ENCODE measurements at regions not wholly inside any gene's neighbourhood (a gene's known extent, or its start where the extent isn't known, plus 50 kb on each side); places are given as distances from the start of the nearest gene placed in this dataset.
A peak's percentile ranks its signal among the peaks of the same experiment; 100 is the strongest.

DNA sequence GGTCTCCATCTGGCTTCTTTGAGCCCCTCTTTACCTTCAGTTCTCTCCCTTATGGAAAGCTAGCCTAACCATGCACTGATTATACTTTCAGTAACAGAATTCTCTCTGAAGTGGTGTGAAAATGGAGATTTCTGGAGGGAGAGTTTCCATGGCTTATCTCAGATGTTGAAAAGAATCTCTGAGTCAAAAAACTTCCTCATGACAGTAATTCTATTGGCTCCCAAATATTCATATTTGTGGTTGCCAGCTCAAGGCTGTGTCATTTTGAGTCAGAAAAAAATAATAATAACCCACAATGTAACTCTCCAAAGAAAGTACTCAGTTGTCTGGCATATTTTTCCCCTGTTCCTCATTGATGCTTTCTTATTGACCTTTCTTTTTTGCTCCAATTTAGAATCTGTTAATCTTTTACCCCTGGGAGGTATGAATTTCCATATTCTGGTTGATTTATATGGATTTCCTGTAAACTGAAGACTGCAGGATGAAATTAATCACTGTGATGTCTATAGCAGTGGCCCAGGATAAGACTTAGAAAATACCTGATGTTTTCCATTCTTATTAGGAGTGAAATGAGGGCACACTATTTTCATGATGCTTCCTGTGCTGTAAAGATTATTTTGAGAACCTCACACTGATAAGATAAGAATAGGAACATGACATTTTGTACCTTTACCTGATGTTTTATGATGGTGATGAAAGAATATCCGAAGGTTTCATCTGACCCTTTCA, 149.5 kb upstream of the EPHA3 start:
- Histone ChIP-seq H2BK20ac (ENCODE audit: low read depth, low read length) (peak overlapping the region; percentile 97), H3K9me3 (ENCODE audit: control insufficient read depth, insufficient read depth, low read length) (no peaks in the 10 kb centered on the region), H2BK5ac (ENCODE audit: low read depth, low read length, poor library complexity, severe bottlenecking) (peak overlapping the region; percentile 86), H3K23ac (ENCODE audit: low read depth, low read length) (peak overlapping the region; percentile 78), H2AK5ac (ENCODE audit: low read depth, low read length) (no peak overlapping the region), H3K79me1 (ENCODE audit: low read depth in 1 of 2, low read length in 2 of 2) (no peaks in the 10 kb centered on the region), H2AFZ (replicated peaks; ENCODE audit: low read length, poor library complexity) (peak overlapping the region; percentile 67), H4K20me1 (ENCODE audit: insufficient read depth, low read length) (no peaks in the 10 kb centered on the region), H3K14ac (replicated peaks; ENCODE audit: low read depth, low read length) (0 out of 2 replicates have a peak overlapping the region, but pooled peaks have one; percentile 69), H3K56ac (ENCODE audit: extremely low read depth, insufficient read depth, low read length) (peak overlapping the region; percentile 86; the same call in 1 of the 2 replicates), H4K5ac (ENCODE audit: low read depth, low read length) (peak overlapping the region; percentile 99), H3K4ac (ENCODE audit: low read depth, low read length) (peak overlapping the region; percentile 83), H4K8ac (ENCODE audit: low read depth in 2 of 2, low read length in 2 of 2) (peak overlapping the region; percentile 88 to 89), H4K91ac (ENCODE audit: insufficient read depth, low read depth, low read length) (peak overlapping the region; percentile 87; the same call in 1 of the 2 replicates), H3K4me2 (ENCODE audit: low read depth, low read length) (peak overlapping the region; percentile 99), H3K4me1 (ENCODE audit: control insufficient read depth, insufficient read depth, low read length) (peaks cover 5% of the 10 kb centered on the region; the same call in 1 of the 2 replicates), H3K18ac (ENCODE audit: low read depth, low read length) (peak overlapping the region; percentile 99; the same call in 1 of the 2 replicates), H3K36me3 (ENCODE audit: control insufficient read depth, insufficient read depth, low read length) (no peaks in the 10 kb centered on the region), H3K27ac (ENCODE audit: insufficient read depth, low read length) (peak overlapping the region; percentile 86), H3K27me3 (ENCODE audit: control insufficient read depth, insufficient read depth, low read length) (no peaks in the 10 kb centered on the region), H3K4me3 (ENCODE audit: insufficient read depth, low read depth, low read length) (no peak overlapping the region), H2BK120ac (ENCODE audit: low read depth, low read length) (peak overlapping the region; percentile 96), H3K9ac (ENCODE audit: low read depth, low read length) (peak overlapping the region; percentile 59; the same call in 1 of the 2 replicates), H3K9me1 (ENCODE audit: insufficient read depth, low read length) (no peaks in the 10 kb centered on the region), H2AK9ac (replicated peaks; ENCODE audit: low read depth, low read length, poor library complexity) (no peak overlapping the region), H2BK15ac (ENCODE audit: low read depth, low read length) (peak overlapping the region; percentile 72; the same call in 1 of the 3 replicates)
- ATAC-seq (ENCODE audit: low read depth) (peak; percentile 95), DNase-seq (peak; percentile 82)
- ChIA-PET CTCF (interaction anchor here (1.0 kb wide), 1 partner anchor 10 kb away, joined by 3 read pairs; no protein-coding TSS in a partner anchor), POLR2A (ENCODE audit: unreplicated experiment) (no interaction called here)
- in situ Hi-C loops (cut with MboI; ENCODE audit: low sequenced_read_pairs) (no loop called here), dilution Hi-C loops (cut with HindIII; ENCODE audit: low sequenced_read_pairs, unreplicated experiment) (no loop called here), intact Hi-C loops (cut with micrococcal nuclease) (no loop called here)
- no CpG with 5 or more reads among the region's 1 CpG for WGBS, 2 experiments (ENCODE audit: extremely low coverage in 2 of 2, insufficient read length in 1 of 2)
- TF ChIP-seq POLR2A (IDR thresholded peaks at IDR 0.05; ENCODE audit: low read depth, low read length): no peak
- 0 out of 2 replicates have a peak, but pooled peaks have one; percentile 1 for TF ChIP-seq BHLHE40 (IDR thresholded peaks at IDR 0.05; ENCODE audit: low read depth, low read length)
- TF ChIP-seq, protein P1, sequence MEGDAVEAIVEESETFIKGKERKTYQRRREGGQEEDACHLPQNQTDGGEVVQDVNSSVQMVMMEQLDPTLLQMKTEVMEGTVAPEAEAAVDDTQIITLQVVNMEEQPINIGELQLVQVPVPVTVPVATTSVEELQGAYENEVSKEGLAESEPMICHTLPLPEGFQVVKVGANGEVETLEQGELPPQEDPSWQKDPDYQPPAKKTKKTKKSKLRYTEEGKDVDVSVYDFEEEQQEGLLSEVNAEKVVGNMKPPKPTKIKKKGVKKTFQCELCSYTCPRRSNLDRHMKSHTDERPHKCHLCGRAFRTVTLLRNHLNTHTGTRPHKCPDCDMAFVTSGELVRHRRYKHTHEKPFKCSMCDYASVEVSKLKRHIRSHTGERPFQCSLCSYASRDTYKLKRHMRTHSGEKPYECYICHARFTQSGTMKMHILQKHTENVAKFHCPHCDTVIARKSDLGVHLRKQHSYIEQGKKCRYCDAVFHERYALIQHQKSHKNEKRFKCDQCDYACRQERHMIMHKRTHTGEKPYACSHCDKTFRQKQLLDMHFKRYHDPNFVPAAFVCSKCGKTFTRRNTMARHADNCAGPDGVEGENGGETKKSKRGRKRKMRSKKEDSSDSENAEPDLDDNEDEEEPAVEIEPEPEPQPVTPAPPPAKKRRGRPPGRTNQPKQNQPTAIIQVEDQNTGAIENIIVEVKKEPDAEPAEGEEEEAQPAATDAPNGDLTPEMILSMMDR (conservative IDR thresholded peaks at IDR 0.05; ENCODE audit: low read depth, low read length): no peak
- peak; percentile 73 for TF ChIP-seq FOS (IDR thresholded peaks at IDR 0.05; ENCODE audit: low read depth, low read length)
- no TSS peak for BruUV-seq (replicated peaks)

Data from IMR-90 (cell line).